NB4 (cell line): ENCODE measurements at regions not wholly inside any gene's neighbourhood (a gene's known extent, or its start where the extent isn't known, plus 50 kb on each side); places are given as distances from the start of the nearest gene placed in this dataset.

Experiments
- CTCF ChIP-seq: IDR thresholded peaks from one replicate; pipeline ENCODE4 v1.5.1; 2012; ENCODE audit warnings: low read depth, low read length
- MAX ChIP-seq: IDR thresholded peaks from 2 replicates; pipeline ENCODE4 v1.6.1; 2011; ENCODE audit warnings: low read depth, low read length
- MYC ChIP-seq: IDR thresholded peaks from 2 replicates; pipeline ENCODE4 v1.6.1; 2011; ENCODE audit warnings: low read depth, low read length
- POLR2A ChIP-seq: IDR thresholded peaks from 2 replicates; pipeline ENCODE4 v1.6.1; 2011; ENCODE audit warnings: mild to moderate bottlenecking; ENCODE audit not compliant: insufficient read length; ENCODE audit errors: extremely low read depth

- TF ChIP-seq CTCF = no peak
- TF ChIP-seq POLR2A = no peak
- no peak for TF ChIP-seq MAX
- no peak for TF ChIP-seq MYC
Observed at GRCh38 chr2:163119966-163120365, 281.4 kb upstream of the KCNH7 start.
